WERI-Rb-1 (cell line): ENCODE measurements at regions not wholly inside any gene's neighbourhood (a gene's known extent, or its start where the extent isn't known, plus 50 kb on each side); places are given as distances from the start of the nearest gene placed in this dataset.

Source experiments
- DNase-seq: peaks from one replicate; pipeline ENCODE4 v3.0.0-alpha.2; 2020
- H3K27ac ChIP-seq: fragments of 250-450 bp; sonication (Bioruptor Pico); 2 replicates; pipeline ENCODE4 v1.5.1; 2020; ENCODE audit warnings: mild to moderate bottlenecking, moderate library complexity
- H3K27me3 ChIP-seq: fragments of 250-450 bp; sonication (Bioruptor Pico); 2 replicates; pipeline ENCODE4 v1.5.1; 2021; ENCODE audit warnings: mild to moderate bottlenecking, low read depth, moderate library complexity; ENCODE audit not compliant: insufficient read depth, severe bottlenecking
- H3K36me3 ChIP-seq: fragments of 250-450 bp; sonication (Bioruptor Pico); 2 replicates; pipeline ENCODE4 v1.5.1; 2020; ENCODE audit warnings: mild to moderate bottlenecking, moderate library complexity
- H3K4me3 ChIP-seq: 2 replicates; pipeline ENCODE4 v1.5.1; 2011; ENCODE audit warnings: low read depth, mild to moderate bottlenecking, control low read depth, low read length
- H3K9me3 ChIP-seq: fragments of 250-450 bp; sonication (Bioruptor Pico); 2 replicates; pipeline ENCODE4 v1.5.1; 2021; ENCODE audit warnings: mild to moderate bottlenecking, moderate library complexity; ENCODE audit not compliant: severe bottlenecking
- CTCF ChIP-seq: IDR thresholded peaks from 2 replicates; pipeline ENCODE4 v1.5.1; 2011; ENCODE audit warnings: low read depth, mild to moderate bottlenecking, control low read depth, inconsistent platforms, low read length

DNA sequence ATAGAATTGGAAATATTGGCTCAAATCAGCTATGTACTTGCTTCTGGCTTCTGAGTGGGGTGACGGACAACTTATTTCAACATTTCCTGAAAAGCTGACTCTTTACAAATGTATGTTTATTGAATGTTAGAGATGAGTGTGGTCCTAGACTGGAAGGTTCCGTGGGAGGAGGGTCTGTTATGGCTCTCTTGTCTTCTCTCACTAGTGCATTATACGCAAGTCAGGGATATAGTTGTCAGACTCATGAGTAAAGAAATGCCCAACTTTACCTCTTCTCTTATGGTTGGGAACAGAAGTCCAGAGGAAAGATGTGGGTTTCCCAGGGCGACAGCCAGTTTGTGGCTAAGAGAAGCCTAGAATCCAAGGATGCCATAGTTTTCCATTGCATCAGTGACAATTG, 839.3 kb upstream of the WWC1 start:
- H3K9me3 ChIP-seq = no peaks in the 10 kb centered on the region
- TF ChIP-seq CTCF = no peak
- H3K4me3 ChIP-seq = no peak overlapping the region
- H3K27ac ChIP-seq = no peak overlapping the region
- no peaks in the 10 kb centered on the region for H3K36me3 ChIP-seq
- no peaks in the 10 kb centered on the region for H3K27me3 ChIP-seq
- no peak for DNase-seq

GRCh38 chr5:167453246-167454030, 838.0 kb upstream of the WWC1 start:
- Histone ChIP-seq H3K36me3 (no peaks in the 10 kb centered on the region), H3K9me3 (no peaks in the 10 kb centered on the region), H3K4me3 (no peak overlapping the region), H3K27me3 (no peaks in the 10 kb centered on the region), H3K27ac (no peak overlapping the region)
- TF ChIP-seq CTCF = no peak
- no peak for DNase-seq

DNA sequence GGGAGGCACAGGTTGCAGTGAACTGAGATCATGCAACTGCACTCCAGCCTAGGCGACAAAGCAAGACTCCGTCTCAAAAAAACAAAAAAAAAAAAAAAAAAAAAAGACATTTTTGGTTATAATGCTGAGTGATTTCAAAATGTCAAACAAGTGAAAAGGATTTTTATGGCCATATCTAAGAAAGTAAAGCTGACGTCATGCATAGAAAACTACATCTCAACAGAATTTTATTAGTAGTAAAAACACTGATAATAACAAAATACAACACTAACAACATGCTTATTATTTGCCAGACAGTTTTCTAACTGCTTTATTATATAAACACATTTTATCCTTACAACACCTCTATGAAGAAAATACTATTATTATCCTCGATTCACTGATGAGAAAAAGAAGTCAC, 833.0 kb upstream of the WWC1 start:
- no peak overlapping the region for H3K4me3 ChIP-seq
- no peak for TF ChIP-seq CTCF
- H3K9me3 ChIP-seq = no peaks in the 10 kb centered on the region

DNA sequence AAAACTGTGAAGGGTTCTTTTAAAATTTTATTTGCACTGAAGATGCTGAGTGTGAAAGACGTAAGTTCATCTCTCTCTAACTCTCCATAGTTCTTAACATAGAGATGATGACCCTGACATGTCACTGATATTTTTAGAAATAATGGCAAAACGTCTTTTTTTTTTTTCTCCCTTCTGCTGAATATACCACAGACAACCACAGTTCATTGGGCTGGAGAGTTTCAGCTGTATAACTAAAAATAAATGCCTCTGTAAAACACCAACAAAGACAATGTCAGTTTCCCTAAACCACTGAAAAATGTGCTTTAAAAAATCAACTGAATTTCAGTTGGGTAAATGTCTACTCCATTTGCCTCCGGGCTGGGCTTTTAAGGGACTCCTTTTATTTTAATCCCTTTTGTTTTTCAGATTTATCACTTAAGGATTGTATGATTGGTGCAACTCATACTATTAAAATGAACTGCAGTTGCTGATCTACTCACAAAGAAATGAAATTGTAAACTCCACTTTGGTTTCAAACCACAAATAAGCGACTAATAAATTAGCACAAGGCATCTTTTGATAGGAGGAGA, 830.9 kb upstream of the WWC1 start:
- no peak for TF ChIP-seq CTCF
- Histone ChIP-seq H3K9me3 (no peaks in the 10 kb centered on the region), H3K27ac (no peak overlapping the region), H3K4me3 (no peak overlapping the region), H3K27me3 (no peaks in the 10 kb centered on the region), H3K36me3 (no peaks in the 10 kb centered on the region)
- no peak for DNase-seq

More for the DNA sequence above, 833.0 kb upstream of the WWC1 start:
- no peaks in the 10 kb centered on the region for H3K27me3 ChIP-seq
- no peak overlapping the region for H3K27ac ChIP-seq
- H3K36me3 ChIP-seq = no peaks in the 10 kb centered on the region
- no peak for DNase-seq

DNA sequence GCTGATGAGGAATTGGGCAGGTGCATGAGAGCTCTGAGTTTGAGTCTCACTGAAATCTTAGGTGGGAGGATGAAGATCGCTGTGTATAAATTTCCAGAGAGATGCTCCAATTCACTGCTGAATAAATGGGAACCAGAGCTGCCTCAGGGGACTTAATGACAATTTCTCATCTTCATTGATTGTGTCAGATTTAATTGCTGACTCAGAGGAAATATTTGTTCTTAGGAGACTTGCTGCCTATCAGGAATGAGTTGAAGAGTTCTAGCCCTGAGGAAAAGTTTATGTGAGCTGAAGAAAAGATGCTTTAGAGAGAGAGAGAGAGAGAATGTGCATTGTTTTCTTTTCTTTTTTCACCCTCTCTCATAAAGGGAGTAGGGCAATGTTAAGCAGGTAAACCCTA, 827.5 kb upstream of the WWC1 start:
- no peaks in the 10 kb centered on the region for H3K36me3 ChIP-seq
- DNase-seq = no peak
- no peak overlapping the region for H3K4me3 ChIP-seq
- no peaks in the 10 kb centered on the region for H3K27me3 ChIP-seq
- H3K9me3 ChIP-seq = no peaks in the 10 kb centered on the region
- H3K27ac ChIP-seq = no peak overlapping the region
- TF ChIP-seq CTCF = no peak
